ENCODE measurements at regions not wholly inside any gene's neighbourhood (a gene's known extent, or its start where the extent isn't known, plus 50 kb on each side); places are given as distances from the start of the nearest gene placed in this dataset.

DNA sequence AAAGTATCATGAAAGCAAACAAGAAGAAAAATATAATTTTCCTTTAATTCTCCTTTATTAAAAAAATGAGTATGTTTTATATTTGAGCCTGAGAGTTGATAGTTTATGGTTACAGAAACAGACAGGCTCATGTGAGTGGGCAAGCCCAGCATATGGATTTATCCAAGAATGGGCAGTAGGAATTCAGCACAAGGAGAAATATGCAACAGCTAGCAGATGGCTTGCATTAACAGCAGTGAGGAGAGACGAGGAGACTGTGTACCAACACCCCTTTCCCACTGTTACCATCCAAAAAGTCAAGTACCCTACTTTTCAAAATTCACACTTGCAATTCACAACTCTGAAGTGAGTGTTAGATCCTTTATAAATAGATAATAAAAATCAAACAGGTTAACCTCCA, 1760.2 kb upstream of the TENM3 start:
- TF ChIP-seq, protein P1, sequence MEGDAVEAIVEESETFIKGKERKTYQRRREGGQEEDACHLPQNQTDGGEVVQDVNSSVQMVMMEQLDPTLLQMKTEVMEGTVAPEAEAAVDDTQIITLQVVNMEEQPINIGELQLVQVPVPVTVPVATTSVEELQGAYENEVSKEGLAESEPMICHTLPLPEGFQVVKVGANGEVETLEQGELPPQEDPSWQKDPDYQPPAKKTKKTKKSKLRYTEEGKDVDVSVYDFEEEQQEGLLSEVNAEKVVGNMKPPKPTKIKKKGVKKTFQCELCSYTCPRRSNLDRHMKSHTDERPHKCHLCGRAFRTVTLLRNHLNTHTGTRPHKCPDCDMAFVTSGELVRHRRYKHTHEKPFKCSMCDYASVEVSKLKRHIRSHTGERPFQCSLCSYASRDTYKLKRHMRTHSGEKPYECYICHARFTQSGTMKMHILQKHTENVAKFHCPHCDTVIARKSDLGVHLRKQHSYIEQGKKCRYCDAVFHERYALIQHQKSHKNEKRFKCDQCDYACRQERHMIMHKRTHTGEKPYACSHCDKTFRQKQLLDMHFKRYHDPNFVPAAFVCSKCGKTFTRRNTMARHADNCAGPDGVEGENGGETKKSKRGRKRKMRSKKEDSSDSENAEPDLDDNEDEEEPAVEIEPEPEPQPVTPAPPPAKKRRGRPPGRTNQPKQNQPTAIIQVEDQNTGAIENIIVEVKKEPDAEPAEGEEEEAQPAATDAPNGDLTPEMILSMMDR (IDR thresholded peaks at IDR 0.05; ENCODE audit: borderline replicate concordance, extremely low read depth, low read length, poor library complexity, severe bottlenecking) = no peak
- TF ChIP-seq EZH2 (IDR thresholded peaks at IDR 0.05; ENCODE audit: borderline replicate concordance, low read depth, low read length, severe bottlenecking) = no peak
